ENCODE measurements at regions not wholly inside any gene's neighbourhood (a gene's known extent, or its start where the extent isn't known, plus 50 kb on each side); places are given as distances from the start of the nearest gene placed in this dataset.

DNA sequence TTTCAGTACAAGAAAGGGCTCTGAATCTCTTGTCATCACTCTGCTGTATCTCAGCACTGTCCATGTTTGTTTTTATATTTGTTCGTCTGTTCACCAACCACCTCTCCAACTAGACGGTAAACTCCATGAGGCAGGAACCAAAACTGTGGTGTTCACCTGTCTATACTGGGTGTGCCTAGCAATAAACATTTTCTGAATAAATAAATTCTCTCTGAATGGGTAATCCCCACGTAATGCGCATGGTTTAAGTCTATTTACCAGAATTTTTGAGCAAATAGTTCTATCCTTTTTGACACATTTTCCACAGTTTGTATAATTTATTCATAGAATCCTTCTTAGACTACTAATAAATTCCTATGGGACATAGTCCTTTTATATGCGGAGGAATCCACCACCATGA, 400.6 kb upstream of the CFAP20DC start:
- H3K27me3 ChIP-seq (ENCODE audit: control insufficient read depth, insufficient read depth, low read length) = no peaks in the 10 kb centered on the region
- TF ChIP-seq, protein P1, sequence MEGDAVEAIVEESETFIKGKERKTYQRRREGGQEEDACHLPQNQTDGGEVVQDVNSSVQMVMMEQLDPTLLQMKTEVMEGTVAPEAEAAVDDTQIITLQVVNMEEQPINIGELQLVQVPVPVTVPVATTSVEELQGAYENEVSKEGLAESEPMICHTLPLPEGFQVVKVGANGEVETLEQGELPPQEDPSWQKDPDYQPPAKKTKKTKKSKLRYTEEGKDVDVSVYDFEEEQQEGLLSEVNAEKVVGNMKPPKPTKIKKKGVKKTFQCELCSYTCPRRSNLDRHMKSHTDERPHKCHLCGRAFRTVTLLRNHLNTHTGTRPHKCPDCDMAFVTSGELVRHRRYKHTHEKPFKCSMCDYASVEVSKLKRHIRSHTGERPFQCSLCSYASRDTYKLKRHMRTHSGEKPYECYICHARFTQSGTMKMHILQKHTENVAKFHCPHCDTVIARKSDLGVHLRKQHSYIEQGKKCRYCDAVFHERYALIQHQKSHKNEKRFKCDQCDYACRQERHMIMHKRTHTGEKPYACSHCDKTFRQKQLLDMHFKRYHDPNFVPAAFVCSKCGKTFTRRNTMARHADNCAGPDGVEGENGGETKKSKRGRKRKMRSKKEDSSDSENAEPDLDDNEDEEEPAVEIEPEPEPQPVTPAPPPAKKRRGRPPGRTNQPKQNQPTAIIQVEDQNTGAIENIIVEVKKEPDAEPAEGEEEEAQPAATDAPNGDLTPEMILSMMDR (IDR thresholded peaks at IDR 0.05; ENCODE audit: low read depth, low read length) = no peak

DNA sequence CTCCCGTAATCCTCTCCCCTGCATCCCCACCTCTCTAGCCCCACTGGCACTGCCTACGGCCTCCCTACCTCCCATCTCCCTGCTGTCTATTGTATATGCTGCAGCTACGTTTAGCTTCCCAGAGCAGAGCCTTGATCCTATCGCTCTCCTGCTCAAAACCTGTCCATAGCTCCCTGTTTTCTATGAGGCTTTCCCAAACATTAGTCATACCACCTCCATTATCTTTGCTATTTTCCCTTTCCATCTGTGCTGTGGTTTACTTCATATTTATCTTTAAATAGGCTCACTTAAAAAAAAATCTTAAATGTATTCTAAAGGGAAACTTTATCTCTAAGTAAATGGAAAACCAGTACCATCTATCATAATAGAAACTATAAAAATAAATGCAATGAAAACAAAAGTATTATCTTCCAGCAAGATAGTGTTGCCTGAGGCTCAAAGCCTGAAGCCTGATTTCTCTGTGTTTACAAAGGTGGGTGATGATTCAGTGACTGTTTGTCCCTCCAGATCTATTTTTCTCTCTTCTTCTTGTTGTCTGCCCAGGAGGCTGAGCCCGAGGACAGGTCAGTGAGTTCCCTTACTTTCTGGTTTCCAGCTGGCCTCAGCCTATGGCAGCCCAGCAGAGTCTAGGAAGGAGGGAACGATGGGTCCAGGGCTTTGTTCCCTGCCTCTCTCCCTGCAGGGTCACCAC, 397.1 kb upstream of the CFAP20DC start:
- POLR2A ChIA-PET = no interaction called here
- Histone ChIP-seq H3K27ac (ENCODE audit: low read depth, low read length) (no peak overlapping the region), H3K4me3 (ENCODE audit: low read depth, low read length) (no peak overlapping the region), H3K27me3 (ENCODE audit: control insufficient read depth, insufficient read depth, low read length) (no peaks in the 10 kb centered on the region), H3K9me3 (ENCODE audit: control insufficient read depth, insufficient read depth, low read length) (no peaks in the 10 kb centered on the region)
- TF ChIP-seq, protein P1 (IDR thresholded peaks at IDR 0.05; ENCODE audit: low read depth, low read length) = no peak
- CTCF ChIA-PET = no interaction called here
- DNase-seq (ENCODE audit: low read depth, low spot score) = no peak

More for the DNA sequence above, 400.6 kb upstream of the CFAP20DC start:
- Histone ChIP-seq H3K4me3 (ENCODE audit: low read depth, low read length) (no peak overlapping the region), H3K9me3 (ENCODE audit: control insufficient read depth, insufficient read depth, low read length) (no peaks in the 10 kb centered on the region), H3K27ac (ENCODE audit: low read depth, low read length) (no peak overlapping the region)
- ChIA-PET CTCF (no interaction called here), POLR2A (no interaction called here)
- no peak for DNase-seq (ENCODE audit: low read depth, low spot score)

DNA sequence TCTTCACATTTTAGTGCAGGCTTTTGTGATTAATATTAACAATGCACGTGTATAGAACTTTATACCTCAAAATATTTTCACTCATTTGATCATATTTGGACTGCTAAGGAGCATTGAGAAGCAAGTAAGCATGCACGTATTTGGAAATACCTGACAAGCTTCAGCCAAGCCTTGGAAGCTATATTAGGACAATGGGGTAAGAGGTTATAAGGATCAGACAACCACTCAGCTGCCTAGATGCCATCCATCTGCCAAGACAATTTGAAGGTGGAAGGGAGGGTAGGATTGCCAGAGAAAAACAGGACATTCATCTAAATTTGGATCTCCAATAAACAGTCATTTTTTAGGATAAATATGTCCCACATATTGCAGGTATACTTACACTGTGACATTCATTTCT, 394.9 kb upstream of the CFAP20DC start:
- Histone ChIP-seq H3K27me3 (ENCODE audit: control insufficient read depth, insufficient read depth, low read length) (no peaks in the 10 kb centered on the region), H3K4me3 (ENCODE audit: low read depth, low read length) (no peak overlapping the region), H3K27ac (ENCODE audit: low read depth, low read length) (no peak overlapping the region), H3K9me3 (ENCODE audit: control insufficient read depth, insufficient read depth, low read length) (no peaks in the 10 kb centered on the region)
- ChIA-PET CTCF (no interaction called here), POLR2A (no interaction called here)
- no peak for DNase-seq (ENCODE audit: low read depth, low spot score)
- TF ChIP-seq, protein P1 (IDR thresholded peaks at IDR 0.05; ENCODE audit: low read depth, low read length) = no peak

DNA sequence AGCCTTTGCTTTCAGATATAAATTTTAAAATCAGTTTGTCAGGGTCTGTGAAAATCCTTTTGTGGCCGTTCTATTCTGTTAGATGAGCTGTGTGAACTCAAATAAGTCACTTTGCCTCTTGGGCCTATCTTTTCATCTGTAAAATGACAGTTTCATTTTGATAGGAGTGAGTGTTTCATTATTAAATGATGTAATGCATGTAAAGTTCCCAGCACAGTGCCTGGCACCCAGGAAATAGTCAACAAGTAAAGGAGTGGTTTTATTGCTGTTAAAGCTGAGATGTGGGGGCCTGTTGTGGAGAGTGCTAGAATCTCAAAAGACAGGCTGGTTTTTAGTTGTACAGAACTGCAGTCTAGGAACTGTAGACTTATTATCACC, 394.5 kb upstream of the CFAP20DC start:
- POLR2A ChIA-PET = no interaction called here
- no peaks in the 10 kb centered on the region for H3K27me3 ChIP-seq (ENCODE audit: control insufficient read depth, insufficient read depth, low read length)
- no peak overlapping the region for H3K27ac ChIP-seq (ENCODE audit: low read depth, low read length)
- no peak for DNase-seq (ENCODE audit: low read depth, low spot score)
- H3K4me3 ChIP-seq (ENCODE audit: low read depth, low read length) = no peak overlapping the region
- H3K9me3 ChIP-seq (ENCODE audit: control insufficient read depth, insufficient read depth, low read length) = no peaks in the 10 kb centered on the region
- TF ChIP-seq, protein P1 (IDR thresholded peaks at IDR 0.05; ENCODE audit: low read depth, low read length) = no peak
- CTCF ChIA-PET = no interaction called here

DNA sequence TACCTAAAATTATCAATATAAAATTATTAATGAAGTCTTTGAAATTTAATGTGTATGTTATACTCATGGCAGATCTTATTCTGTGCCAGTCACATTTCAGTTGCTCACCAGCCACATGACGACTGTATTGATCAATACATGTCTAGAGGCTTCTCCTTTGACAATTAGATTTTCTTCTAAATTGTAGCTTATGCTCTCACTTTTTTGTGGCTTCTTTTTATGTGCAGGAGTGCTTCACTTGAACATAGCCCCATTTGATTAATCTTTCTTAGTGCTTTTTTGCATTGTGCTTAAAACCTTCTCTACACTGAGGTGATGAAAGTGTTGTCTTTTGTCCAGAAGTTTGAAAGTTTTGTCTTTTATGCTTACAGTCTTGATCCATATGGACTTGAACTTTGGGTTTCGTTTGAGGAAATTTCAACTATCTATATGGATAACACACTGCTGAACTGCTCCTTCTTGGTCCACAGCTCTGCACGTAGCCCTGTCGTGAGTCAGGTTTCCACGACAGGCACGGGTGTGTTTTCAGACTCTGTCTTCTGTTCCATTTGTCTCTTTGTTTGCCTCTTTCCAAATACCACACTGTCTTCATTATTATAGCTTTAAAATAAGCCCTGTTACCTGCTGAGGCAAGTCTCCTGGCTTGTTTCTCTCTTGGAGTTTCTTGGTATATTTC, 393.9 kb upstream of the CFAP20DC start:
- CTCF ChIA-PET = no interaction called here
- no peak overlapping the region for H3K27ac ChIP-seq (ENCODE audit: low read depth, low read length)
- no peaks in the 10 kb centered on the region for H3K27me3 ChIP-seq (ENCODE audit: control insufficient read depth, insufficient read depth, low read length)
- TF ChIP-seq, protein P1 (IDR thresholded peaks at IDR 0.05; ENCODE audit: low read depth, low read length) = no peak
- no peak for DNase-seq (ENCODE audit: low read depth, low spot score)
- H3K9me3 ChIP-seq (ENCODE audit: control insufficient read depth, insufficient read depth, low read length) = no peaks in the 10 kb centered on the region
- POLR2A ChIA-PET = no interaction called here
- no peak overlapping the region for H3K4me3 ChIP-seq (ENCODE audit: low read depth, low read length)
